LNCAP (cell line): ENCODE measurements at regions not wholly inside any gene's neighbourhood (a gene's known extent, or its start where the extent isn't known, plus 50 kb on each side); places are given as distances from the start of the nearest gene placed in this dataset.

ENCODE experiments used
- CTCF ChIP-seq: fragments of 450-650 bp; IDR thresholded peaks from 2 replicates; pipeline ENCODE4 v1.5.1; 2017; ENCODE audit warnings: mild to moderate bottlenecking

DNA sequence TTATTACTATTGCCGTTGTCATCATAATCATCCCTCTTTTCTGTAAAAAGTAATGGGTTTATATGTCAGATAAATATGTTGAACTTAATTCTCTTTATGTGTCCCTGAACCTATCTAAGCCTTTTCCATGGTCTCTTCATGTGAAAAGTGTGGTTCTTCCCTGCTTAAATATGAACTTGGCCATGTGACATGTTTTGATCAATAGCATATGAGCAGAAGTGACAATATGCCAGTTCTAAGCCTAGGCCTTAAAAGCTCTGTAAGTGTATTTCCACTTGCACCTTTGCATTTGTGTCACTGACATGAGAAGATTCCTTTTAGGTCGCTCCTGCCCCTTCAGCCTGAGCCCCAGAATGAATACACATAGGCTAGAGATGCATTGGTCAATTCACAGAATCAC is 188.4 kb upstream of the CCN2 start:
- TF ChIP-seq CTCF: no peak

- TF ChIP-seq CTCF: no peak
These were observed 185.8 kb upstream of the CCN2 start for GRCh38 chr6:132136981-132137380.

DNA sequence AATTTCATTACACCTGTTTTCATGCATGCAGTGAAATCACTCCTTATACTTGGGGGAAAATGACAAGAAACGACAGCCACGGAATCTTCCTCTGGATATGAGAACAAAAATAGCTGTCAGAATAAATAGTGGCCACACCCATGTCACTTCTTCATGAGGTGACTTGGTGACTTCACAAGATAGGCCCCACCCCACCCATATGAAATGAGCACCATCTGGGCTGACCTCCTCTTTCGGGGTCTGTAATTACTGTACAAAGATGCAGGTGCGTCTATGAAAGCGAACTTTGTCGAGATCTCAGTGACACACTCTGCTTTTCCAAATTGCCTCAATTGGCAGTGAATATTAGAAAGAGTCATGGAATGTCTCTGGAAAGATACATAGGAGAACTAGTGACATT is 184.2 kb upstream of the CCN2 start:
- TF ChIP-seq CTCF: no peak

DNA sequence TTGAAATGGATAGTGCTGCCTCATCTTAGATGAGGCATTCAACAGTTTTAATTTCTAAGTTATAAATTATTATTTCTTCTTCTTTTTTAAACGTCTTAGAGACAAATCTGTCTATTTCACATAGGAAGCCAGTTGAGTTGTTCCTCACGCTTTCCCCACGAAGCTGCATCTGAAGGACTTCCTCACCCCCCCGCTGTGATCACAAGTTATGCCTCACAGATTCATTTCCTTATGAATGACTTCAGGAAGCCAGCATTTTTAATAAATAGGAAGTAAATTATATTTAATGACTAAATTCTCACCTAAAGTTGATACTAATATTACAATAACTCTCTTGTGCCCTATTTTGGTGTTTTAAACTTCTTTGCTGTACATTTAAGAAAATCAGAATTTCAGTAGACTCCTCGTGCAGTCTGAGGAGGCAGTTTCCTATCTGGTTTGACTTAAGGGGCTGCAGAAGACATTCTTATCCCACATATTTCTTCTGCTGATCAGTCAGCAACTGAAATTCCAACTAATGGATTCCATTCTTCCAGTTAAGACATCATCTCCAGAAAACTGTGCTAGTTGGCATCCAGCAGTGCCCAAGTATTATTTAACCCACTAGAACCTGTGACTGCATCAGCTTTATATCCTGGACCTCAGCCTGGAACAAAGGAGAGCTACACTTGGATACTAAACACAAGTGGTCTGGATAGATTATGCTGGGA is 182.7 kb upstream of the CCN2 start:
- no peak for TF ChIP-seq CTCF

DNA sequence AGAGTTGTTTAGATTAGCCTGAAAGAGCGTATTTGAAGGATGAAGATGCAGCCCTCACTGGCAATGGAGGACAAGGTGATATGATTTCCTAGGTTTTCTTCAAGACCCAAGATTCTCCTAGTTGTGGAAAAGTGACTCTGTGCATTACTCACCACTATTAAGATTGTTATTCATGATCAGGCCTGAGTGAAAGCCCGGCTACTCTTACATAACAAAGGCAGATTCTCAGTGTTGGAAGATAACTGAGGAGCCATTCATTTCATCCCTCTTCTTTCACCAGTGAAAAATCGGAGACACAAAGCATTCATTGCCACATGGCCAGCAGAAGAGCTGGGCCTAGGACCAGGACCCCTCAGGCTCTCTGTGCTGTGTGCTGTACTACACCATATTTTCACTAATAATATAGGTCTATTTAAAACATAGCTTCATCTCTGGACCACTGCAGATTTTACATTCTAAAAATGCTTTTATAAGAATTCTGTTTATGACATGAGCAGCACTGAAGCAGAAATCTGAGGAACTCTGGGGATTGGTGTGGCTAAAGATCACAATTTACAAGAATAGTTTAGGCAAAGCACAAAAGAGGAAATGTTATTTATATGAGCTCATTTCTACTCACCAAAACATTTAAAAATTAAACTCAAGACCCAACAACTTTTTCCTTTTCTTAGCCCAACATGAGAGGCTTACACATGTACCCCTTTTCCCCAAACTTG is 181.9 kb upstream of the CCN2 start:
- TF ChIP-seq CTCF: no peak

- TF ChIP-seq CTCF: no peak
These were observed 181.2 kb upstream of the CCN2 start for GRCh38 chr6:132132422-132132821.

- no peak for TF ChIP-seq CTCF
These were observed 180.6 kb upstream of the CCN2 start for GRCh38 chr6:132131758-132132157.
